GM12878 (cell line): ENCODE measurements at regions not wholly inside any gene's neighbourhood (a gene's known extent, or its start where the extent isn't known, plus 50 kb on each side); places are given as distances from the start of the nearest gene placed in this dataset.

Experiments used
- ATAC-seq: fragments of 200-7000 bp; cut with Tn5 transposase; 3 replicates; pipeline ENCODE4 v1.9.1; 2020; ENCODE audit warnings: mild to moderate bottlenecking, moderate library complexity
- BruUV-seq: library from RNA; stranded (reverse); fragments of 400-500 nt; replicated peaks from 2 replicates; lab custom pipeline; 2021; lab: Mats Ljungman, UMichigan
- CTCF ChIA-PET: fragments of 300-600 bp; sonication (Branson Sonifier 250); formaldehyde crosslinking; extraction: SDS; loops from one replicate; lab custom pipeline; 2021; ENCODE audit warnings: inconsistent platforms; lab: Yijun Ruan, JAX
- POLR2A ChIA-PET: fragments of 350-600 bp; formaldehyde crosslinking; extraction: SDS; loops from one replicate; lab custom pipeline; 2021; ENCODE audit warnings: inconsistent platforms; lab: Charles Lee
- RAD21 ChIA-PET: fragments of 300-600 bp; sonication (Branson Sonifier 250); formaldehyde crosslinking; loops from one replicate; lab custom pipeline; 2023; ENCODE audit warnings: antibody characterized with exemption; ENCODE audit not compliant: unreplicated experiment; lab: Charles Lee
- SMC1A ChIA-PET: fragments of 300-600 bp; sonication (Branson Sonifier 250); formaldehyde crosslinking; loops from one replicate; lab custom pipeline; 2023; ENCODE audit not compliant: unreplicated experiment, uncharacterized antibody; lab: Charles Lee
- DNase-seq: peaks from one replicate; pipeline ENCODE4 v3.0.0-alpha.2; 2011; ENCODE audit warnings: low read depth, low spot score
- FAIRE-seq: peaks from 3 replicates; lab custom pipeline; 2011; peaks lifted over from hg19 to GRCh38; lab: Jason Lieb, UNC
- H2AFZ ChIP-seq: 2 replicates; pipeline ENCODE4 v1.6.0; 2011; ENCODE audit warnings: low read depth, low read length, control low read depth; ENCODE audit not compliant: control insufficient read depth
- H3K27ac ChIP-seq: 2 replicates; pipeline ENCODE4 v1.5.1; 2011; ENCODE audit warnings: control low read depth; ENCODE audit not compliant: control insufficient read depth, insufficient read depth
- H3K27me3 ChIP-seq, 2 experiments: replicated peaks in 1 of 2; 2 replicates each; pipeline versions ENCODE4 v1.6.0 to v1.6.1; 2011; ENCODE audit warnings: low read length in 1 of 2; ENCODE audit not compliant: control insufficient read depth in 2 of 2, insufficient read depth in 2 of 2
- H3K36me3 ChIP-seq, 2 experiments: 2 replicates each; pipeline ENCODE4 v1.5.1; 2011; ENCODE audit warnings: low read length in 1 of 2; ENCODE audit not compliant: control insufficient read depth in 2 of 2, insufficient read depth in 2 of 2
- H3K4me1 ChIP-seq: 2 replicates; pipeline ENCODE4 v1.6.1; 2011; ENCODE audit warnings: mild to moderate bottlenecking, low read length, moderate library complexity, mixed read lengths; ENCODE audit not compliant: control insufficient read depth, insufficient read depth
- H3K4me2 ChIP-seq: 2 replicates; pipeline ENCODE4 v1.6.0; 2011; ENCODE audit warnings: control low read depth; ENCODE audit not compliant: control insufficient read depth, insufficient read depth
- H3K4me3 ChIP-seq: fragments of 200-600 bp; sonication (generic); 2 replicates; pipeline ENCODE4 v1.5.1; 2016
- H3K79me2 ChIP-seq: 2 replicates; pipeline ENCODE4 v1.6.0; 2011; ENCODE audit warnings: low read length; ENCODE audit not compliant: control insufficient read depth, insufficient read depth
- H3K9ac ChIP-seq: 2 replicates; pipeline ENCODE4 v1.8.0; 2011; ENCODE audit warnings: low read length, control low read depth, mixed read lengths; ENCODE audit not compliant: control insufficient read depth, insufficient read depth
- H3K9me3 ChIP-seq: replicated peaks from 3 replicates; pipeline ENCODE4 v1.5.1; 2011; ENCODE audit warnings: mild to moderate bottlenecking, low read length; ENCODE audit not compliant: control insufficient read depth, insufficient read depth
- H4K20me1 ChIP-seq: 2 replicates; pipeline ENCODE4 v1.6.0; 2011; ENCODE audit not compliant: control insufficient read depth, insufficient read depth
- E4F1 ChIP-seq: fragments of 450-650 bp; IDR thresholded peaks from 2 replicates; pipeline ENCODE4 v1.6.1; 2018; ENCODE audit warnings: borderline replicate concordance, mild to moderate bottlenecking; ENCODE audit not compliant: partially characterized antibody
- HDAC2 ChIP-seq: fragments of 200-600 bp; sonication (generic); IDR thresholded peaks from 2 replicates; pipeline ENCODE4 v1.6.1; 2017
- IRF3 ChIP-seq: fragments of 450-650 bp; IDR thresholded peaks from 2 replicates; pipeline ENCODE4 v1.6.1; 2014; ENCODE audit warnings: mild to moderate bottlenecking
- NRF1 ChIP-seq: conservative IDR thresholded peaks from 2 replicates; pipeline ENCODE4 v1.6.1; 2011; ENCODE audit warnings: mild to moderate bottlenecking, low read depth, low read length, improper control_type of control experiment
- RELB ChIP-seq: fragments of 450-650 bp; IDR thresholded peaks from 2 replicates; pipeline ENCODE4 v1.6.1; 2017; ENCODE audit warnings: low read depth, mild to moderate bottlenecking, moderate library complexity
- ZNF274 ChIP-seq: IDR thresholded peaks from one replicate; pipeline ENCODE4 v1.8.0; 2011; ENCODE audit not compliant: insufficient read length, insufficient read depth
- ZNF687 ChIP-seq: fragments of 450-650 bp; IDR thresholded peaks from 2 replicates; pipeline ENCODE4 v1.6.1; 2017; ENCODE audit warnings: mild to moderate bottlenecking, moderate library complexity
- ZZZ3 ChIP-seq: IDR thresholded peaks from 2 replicates; pipeline ENCODE4 v1.6.1; 2011; ENCODE audit warnings: low read depth; ENCODE audit not compliant: control insufficient read depth, insufficient read length
- WGBS: methylation state at CpG from one replicate; pipeline ENCODE4 v1.1.6; 2016; ENCODE audit warnings: low lambda C conversion rate; ENCODE audit not compliant: insufficient replicate concordance, insufficient coverage; ENCODE audit errors: missing lambda C conversion rate; 5-methylcytosine and 5-hydroxymethylcytosine counted together
- in situ Hi-C: fragments of 300-500 bp; cut with MboI; formaldehyde crosslinking; loops from 9 replicates; pipeline ENCODE4 v1.14.3; 2018; ENCODE audit warnings: mixed read lengths
- intact Hi-C: fragments of 100-400 bp; cut with micrococcal nuclease; formaldehyde crosslinking; loops from one replicate; pipeline ENCODE4 v1.14.2; 2022; ENCODE audit not compliant: unreplicated experiment

GRCh38 chr18:47316924-47317323 is 65.5 kb upstream of the SKOR2 start:
- Histone ChIP-seq H2AFZ (no peak overlapping the region), H3K4me2 (no peak overlapping the region), H3K4me1 (no peaks in the 10 kb centered on the region), H3K9ac (no peak overlapping the region), H3K36me3 (no peaks in the 10 kb centered on the region), H3K79me2 (no peaks in the 10 kb centered on the region), H3K27ac (no peak overlapping the region), H4K20me1 (no peaks in the 10 kb centered on the region), H3K9me3 (no peaks in the 10 kb centered on the region), H3K27me3 (no peaks in the 10 kb centered on the region), H3K4me3 (no peak overlapping the region)
- RAD21 ChIA-PET = no interaction called here
- FAIRE-seq = no peak
- intact Hi-C loops (no loop called here), in situ Hi-C loops (no loop called here)
- POLR2A ChIA-PET = no interaction called here
- CTCF ChIA-PET = interaction anchor here (0.7 to 1.0 kb wide), 2 partner anchors 101 to 225 kb away, joined by 3 read pairs; no protein-coding TSS in a partner anchor
- SMC1A ChIA-PET = no interaction called here
- TF ChIP-seq IRF3 = no peak
- no peak for TF ChIP-seq ZZZ3
- TF ChIP-seq NRF1 = no peak
- WGBS = 32% methylated on average over 4 of the region's 4 CpGs
- ATAC-seq = no peak
- DNase-seq = no peak
- no TSS peak for BruUV-seq

GRCh38 chr18:47313901-47314300 is 62.4 kb upstream of the SKOR2 start:
- no peaks in the 10 kb centered on the region for H3K9me3 ChIP-seq
- H3K4me2 ChIP-seq = no peak overlapping the region
- H3K27me3 ChIP-seq = no peaks in the 10 kb centered on the region
- intact Hi-C loops = no loop called here
- no peaks in the 10 kb centered on the region for H3K36me3 ChIP-seq
- H3K79me2 ChIP-seq = no peaks in the 10 kb centered on the region
- H3K4me3 ChIP-seq = no peak overlapping the region
- in situ Hi-C loops = no loop called here
- no peak overlapping the region for H3K9ac ChIP-seq
- ChIA-PET SMC1A (no interaction called here), CTCF (no interaction called here), POLR2A (no interaction called here), RAD21 (no interaction called here)
- no peak overlapping the region for H3K27ac ChIP-seq
- H3K4me1 ChIP-seq = no peaks in the 10 kb centered on the region
- FAIRE-seq (no peak), ATAC-seq (no peak), DNase-seq (no peak)
- 0% methylated on average over 4 of the region's 4 CpGs for WGBS
- H4K20me1 ChIP-seq = no peaks in the 10 kb centered on the region
- no TSS peak for BruUV-seq
- no peak overlapping the region for H2AFZ ChIP-seq
- TF ChIP-seq ZNF274 (no peak), ZNF687 (no peak), HDAC2 (no peak), RELB (no peak), E4F1 (no peak)
